ENCODE measurements at regions not wholly inside any gene's neighbourhood (a gene's known extent, or its start where the extent isn't known, plus 50 kb on each side); places are given as distances from the start of the nearest gene placed in this dataset.

GRCh38 chr2:35391736-35392442 is 963.7 kb upstream of the CRIM1 start:
- no peaks in the 10 kb centered on the region for H4K20me1 ChIP-seq (ENCODE audit: control insufficient read depth, insufficient read depth, low read depth, low read length)
- TF ChIP-seq CTCF (IDR thresholded peaks at IDR 0.05; ENCODE audit: low read depth, low read length, poor library complexity, severe bottlenecking) (no peak), EZH2phosphoT487 (IDR thresholded peaks at IDR 0.05; ENCODE audit: borderline replicate concordance, low read length) (no peak)
- H3K4me3 ChIP-seq (ENCODE audit: low read length): no peak overlapping the region
- no peaks in the 10 kb centered on the region for H3F3A ChIP-seq (ENCODE audit: control insufficient read depth, insufficient read depth)
- no peaks in the 10 kb centered on the region for H3K9me3 ChIP-seq (ENCODE audit: control insufficient read depth, insufficient read depth, low read length)
- no peaks in the 10 kb centered on the region for H3K9me2 ChIP-seq (replicated peaks; ENCODE audit: control insufficient read depth, low read length)
- H3K27ac ChIP-seq (ENCODE audit: low read depth, low read length): no peak overlapping the region
- no peaks in the 10 kb centered on the region for H3K36me3 ChIP-seq (ENCODE audit: control insufficient read depth, low read length)
- H3K27me3 ChIP-seq (ENCODE audit: control insufficient read depth, low read length): no peaks in the 10 kb centered on the region
- H3K4me1 ChIP-seq (ENCODE audit: control insufficient read depth, low read length): no peaks in the 10 kb centered on the region
- no peaks in the 10 kb centered on the region for H3K79me2 ChIP-seq (ENCODE audit: control insufficient read depth, low read length)
- no peak overlapping the region for H3K4me2 ChIP-seq (ENCODE audit: low read length)

GRCh38 chr2:35378791-35379190 is 976.8 kb upstream of the CRIM1 start:
- TF ChIP-seq EZH2phosphoT487 (IDR thresholded peaks at IDR 0.05; ENCODE audit: borderline replicate concordance, low read length) (no peak), CTCF (IDR thresholded peaks at IDR 0.05; ENCODE audit: low read depth, low read length, poor library complexity, severe bottlenecking) (no peak)
- Histone ChIP-seq H3K4me2 (ENCODE audit: low read length) (no peak overlapping the region), H3K36me3 (ENCODE audit: control insufficient read depth, low read length) (no peaks in the 10 kb centered on the region), H3K4me3 (ENCODE audit: low read length) (no peak overlapping the region), H3K27ac (ENCODE audit: low read depth, low read length) (no peak overlapping the region), H3K27me3 (ENCODE audit: control insufficient read depth, low read length) (no peaks in the 10 kb centered on the region), H3K79me2 (ENCODE audit: control insufficient read depth, low read length) (no peaks in the 10 kb centered on the region), H3K9me3 (ENCODE audit: control insufficient read depth, insufficient read depth, low read length) (no peaks in the 10 kb centered on the region), H4K20me1 (ENCODE audit: control insufficient read depth, insufficient read depth, low read depth, low read length) (no peaks in the 10 kb centered on the region), H3K9me2 (replicated peaks; ENCODE audit: control insufficient read depth, low read length) (no peaks in the 10 kb centered on the region), H3F3A (ENCODE audit: control insufficient read depth, insufficient read depth) (no peaks in the 10 kb centered on the region), H3K4me1 (ENCODE audit: control insufficient read depth, low read length) (no peaks in the 10 kb centered on the region)

- Histone ChIP-seq H3K27ac (ENCODE audit: low read depth, low read length) (no peak overlapping the region), H3K79me2 (ENCODE audit: control insufficient read depth, low read length) (no peaks in the 10 kb centered on the region), H3K36me3 (ENCODE audit: control insufficient read depth, low read length) (no peaks in the 10 kb centered on the region), H3F3A (ENCODE audit: control insufficient read depth, insufficient read depth) (no peaks in the 10 kb centered on the region), H3K9me2 (replicated peaks; ENCODE audit: control insufficient read depth, low read length) (no peaks in the 10 kb centered on the region), H3K4me2 (ENCODE audit: low read length) (no peak overlapping the region), H4K20me1 (ENCODE audit: control insufficient read depth, insufficient read depth, low read depth, low read length) (no peaks in the 10 kb centered on the region), H3K27me3 (ENCODE audit: control insufficient read depth, low read length) (no peaks in the 10 kb centered on the region), H3K4me1 (ENCODE audit: control insufficient read depth, low read length) (no peaks in the 10 kb centered on the region), H3K9me3 (ENCODE audit: control insufficient read depth, insufficient read depth, low read length) (no peaks in the 10 kb centered on the region), H3K4me3 (ENCODE audit: low read length) (no peak overlapping the region)
- no peak for TF ChIP-seq CTCF (IDR thresholded peaks at IDR 0.05; ENCODE audit: low read depth, low read length, poor library complexity, severe bottlenecking)
- no peak for TF ChIP-seq EZH2phosphoT487 (IDR thresholded peaks at IDR 0.05; ENCODE audit: borderline replicate concordance, low read length)
These were observed 980.7 kb upstream of the CRIM1 start for GRCh38 chr2:35374845-35375244.
